ENCODE measurements at regions not wholly inside any gene's neighbourhood (a gene's known extent, or its start where the extent isn't known, plus 50 kb on each side); places are given as distances from the start of the nearest gene placed in this dataset.

DNA sequence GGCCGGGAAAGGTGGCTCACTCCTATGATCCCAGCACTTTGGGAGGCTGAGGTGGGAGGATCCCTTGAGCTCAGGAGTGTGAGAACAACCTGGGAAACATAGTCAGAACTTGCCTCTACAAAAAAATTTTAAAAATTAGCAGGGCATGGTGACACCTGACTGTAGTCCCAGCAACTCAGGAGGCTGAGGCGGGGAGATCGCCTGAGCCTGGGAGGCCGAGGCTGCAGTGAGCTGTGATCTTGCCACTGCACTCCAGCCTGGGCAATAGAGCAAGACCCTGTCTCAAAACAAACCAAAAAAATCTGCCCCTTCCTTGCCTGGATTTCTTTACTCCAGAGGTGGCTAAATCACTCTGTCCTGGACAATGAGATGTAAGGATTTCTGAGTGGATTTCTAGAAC lies 197.7 kb downstream of the NRP2 start (continued):
- TF ChIP-seq, protein P1, sequence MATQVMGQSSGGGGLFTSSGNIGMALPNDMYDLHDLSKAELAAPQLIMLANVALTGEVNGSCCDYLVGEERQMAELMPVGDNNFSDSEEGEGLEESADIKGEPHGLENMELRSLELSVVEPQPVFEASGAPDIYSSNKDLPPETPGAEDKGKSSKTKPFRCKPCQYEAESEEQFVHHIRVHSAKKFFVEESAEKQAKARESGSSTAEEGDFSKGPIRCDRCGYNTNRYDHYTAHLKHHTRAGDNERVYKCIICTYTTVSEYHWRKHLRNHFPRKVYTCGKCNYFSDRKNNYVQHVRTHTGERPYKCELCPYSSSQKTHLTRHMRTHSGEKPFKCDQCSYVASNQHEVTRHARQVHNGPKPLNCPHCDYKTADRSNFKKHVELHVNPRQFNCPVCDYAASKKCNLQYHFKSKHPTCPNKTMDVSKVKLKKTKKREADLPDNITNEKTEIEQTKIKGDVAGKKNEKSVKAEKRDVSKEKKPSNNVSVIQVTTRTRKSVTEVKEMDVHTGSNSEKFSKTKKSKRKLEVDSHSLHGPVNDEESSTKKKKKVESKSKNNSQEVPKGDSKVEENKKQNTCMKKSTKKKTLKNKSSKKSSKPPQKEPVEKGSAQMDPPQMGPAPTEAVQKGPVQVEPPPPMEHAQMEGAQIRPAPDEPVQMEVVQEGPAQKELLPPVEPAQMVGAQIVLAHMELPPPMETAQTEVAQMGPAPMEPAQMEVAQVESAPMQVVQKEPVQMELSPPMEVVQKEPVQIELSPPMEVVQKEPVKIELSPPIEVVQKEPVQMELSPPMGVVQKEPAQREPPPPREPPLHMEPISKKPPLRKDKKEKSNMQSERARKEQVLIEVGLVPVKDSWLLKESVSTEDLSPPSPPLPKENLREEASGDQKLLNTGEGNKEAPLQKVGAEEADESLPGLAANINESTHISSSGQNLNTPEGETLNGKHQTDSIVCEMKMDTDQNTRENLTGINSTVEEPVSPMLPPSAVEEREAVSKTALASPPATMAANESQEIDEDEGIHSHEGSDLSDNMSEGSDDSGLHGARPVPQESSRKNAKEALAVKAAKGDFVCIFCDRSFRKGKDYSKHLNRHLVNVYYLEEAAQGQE (IDR thresholded peaks at IDR 0.05; ENCODE audit: unreplicated experiment) = no peak
- TF ChIP-seq ZNF331 (CRISPR knock-in tag; IDR thresholded peaks at IDR 0.05; ENCODE audit: low read depth) = no peak

GRCh38 chr2:205878999-205879762 lies 196.9 kb downstream of the NRP2 start:
- DNase-seq (ENCODE audit: low spot score) (no peak), ATAC-seq (no peak)
- Mint-ChIP-seq H3K9me3 (peaks cover 7% of the 10 kb centered on the region), H3K4me3 (no peak overlapping the region), H3K27me3 (ENCODE audit: insufficient read depth, low read depth, poor library complexity) (no peaks in the 10 kb centered on the region), H3K4me1 (peaks cover 10% of the 10 kb centered on the region; the same call in 1 of the 3 replicates), H3K36me3 (ENCODE audit: low read depth) (peaks cover 3% of the 10 kb centered on the region; the same call in 2 of the 3 replicates), H3K27ac (no peak overlapping the region)
- H3K4me2 ChIP-seq = no peak overlapping the region
- H3K27ac ChIP-seq (ENCODE audit: low read depth) = 0 out of 2 replicates have a peak overlapping the region, but pooled peaks have one; percentile 33
- no peaks in the 10 kb centered on the region for H3K79me2 ChIP-seq (replicated peaks; ENCODE audit: insufficient read depth)
- no peaks in the 10 kb centered on the region for H4K20me1 ChIP-seq (replicated peaks; ENCODE audit: insufficient read depth)
- peaks cover 6% of the 10 kb centered on the region for H3K4me1 ChIP-seq (ENCODE audit: insufficient read depth)
- H3F3A ChIP-seq (replicated peaks; ENCODE audit: low read depth) = no peaks in the 10 kb centered on the region
- no peak overlapping the region for H3K4me3 ChIP-seq
- H3K36me3 ChIP-seq (ENCODE audit: insufficient read depth) = no peaks in the 10 kb centered on the region
- no peaks in the 10 kb centered on the region for H3K27me3 ChIP-seq (ENCODE audit: insufficient read depth)
- H2AFZ ChIP-seq = peak overlapping the region; percentile 82; the same call in 1 of the 2 replicates
- no peaks in the 10 kb centered on the region; the same call in 1 of the 2 replicates for H3K9me2 ChIP-seq (ENCODE audit: insufficient read depth)
- TF ChIP-seq, protein P2, sequence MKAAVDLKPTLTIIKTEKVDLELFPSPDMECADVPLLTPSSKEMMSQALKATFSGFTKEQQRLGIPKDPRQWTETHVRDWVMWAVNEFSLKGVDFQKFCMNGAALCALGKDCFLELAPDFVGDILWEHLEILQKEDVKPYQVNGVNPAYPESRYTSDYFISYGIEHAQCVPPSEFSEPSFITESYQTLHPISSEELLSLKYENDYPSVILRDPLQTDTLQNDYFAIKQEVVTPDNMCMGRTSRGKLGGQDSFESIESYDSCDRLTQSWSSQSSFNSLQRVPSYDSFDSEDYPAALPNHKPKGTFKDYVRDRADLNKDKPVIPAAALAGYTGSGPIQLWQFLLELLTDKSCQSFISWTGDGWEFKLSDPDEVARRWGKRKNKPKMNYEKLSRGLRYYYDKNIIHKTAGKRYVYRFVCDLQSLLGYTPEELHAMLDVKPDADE (IDR thresholded peaks at IDR 0.05) = no peak
- TF ChIP-seq CTCF (conservative IDR thresholded peaks at IDR 0.05; ENCODE audit: low read depth in 2 of 2) (no peak), EZH2 (IDR thresholded peaks at IDR 0.05; ENCODE audit: low read depth, unreplicated experiment) (no peak), ZNF331 (CRISPR knock-in tag; IDR thresholded peaks at IDR 0.05; ENCODE audit: low read depth) (no peak), EZH2phosphoT487 (IDR thresholded peaks at IDR 0.05; ENCODE audit: unreplicated experiment) (no peak), JUNB (IDR thresholded peaks at IDR 0.05; ENCODE audit: unreplicated experiment) (no peak), POLR2AphosphoS5 (IDR thresholded peaks at IDR 0.05; ENCODE audit: low read depth) (no peak)
- TF ChIP-seq, protein P1 (IDR thresholded peaks at IDR 0.05; ENCODE audit: unreplicated experiment) = no peak

Measured in GM23338 (cell line).